PFSK-1 (cell line): ENCODE measurements at regions not wholly inside any gene's neighbourhood (a gene's known extent, or its start where the extent isn't known, plus 50 kb on each side); places are given as distances from the start of the nearest gene placed in this dataset.

ENCODE experiments used
- FOXP2 ChIP-seq: optimal IDR thresholded peaks from 2 replicates; pipeline ENCODE3; 2011; ENCODE audit warnings: borderline replicate concordance, control low read depth, inconsistent platforms; ENCODE audit not compliant: insufficient read depth; ENCODE audit errors: extremely low read length, extremely low read depth
- POLR2AphosphoS5 ChIP-seq: IDR thresholded peaks from 2 replicates; pipeline ENCODE4 v1.6.1; 2012; ENCODE audit warnings: low read depth, mild to moderate bottlenecking, control low read depth, low read length, moderate library complexity
- SIN3A ChIP-seq: IDR thresholded peaks from 2 replicates; pipeline ENCODE4 v1.6.1; 2012; ENCODE audit warnings: mild to moderate bottlenecking, low read length, moderate library complexity, borderline replicate concordance; ENCODE audit not compliant: insufficient read depth
- TAF1 ChIP-seq: IDR thresholded peaks from 2 replicates; pipeline ENCODE4 v1.6.1; 2012; ENCODE audit warnings: low read length, control low read depth, borderline replicate concordance; ENCODE audit not compliant: insufficient read depth
- TF ChIP-seq, protein P1 (sequence below), 2 experiments: IDR thresholded peaks; 2 replicates each; pipeline versions ENCODE4 v1.6.1 to v1.8.0; 2011 to 2012; ENCODE audit warnings: low read depth in 2 of 2, low read length in 2 of 2, control low read depth in 1 of 2, inconsistent platforms in 1 of 2, mild to moderate bottlenecking in 1 of 2, moderate library complexity in 1 of 2; ENCODE audit not compliant: insufficient read depth in 1 of 2

DNA sequence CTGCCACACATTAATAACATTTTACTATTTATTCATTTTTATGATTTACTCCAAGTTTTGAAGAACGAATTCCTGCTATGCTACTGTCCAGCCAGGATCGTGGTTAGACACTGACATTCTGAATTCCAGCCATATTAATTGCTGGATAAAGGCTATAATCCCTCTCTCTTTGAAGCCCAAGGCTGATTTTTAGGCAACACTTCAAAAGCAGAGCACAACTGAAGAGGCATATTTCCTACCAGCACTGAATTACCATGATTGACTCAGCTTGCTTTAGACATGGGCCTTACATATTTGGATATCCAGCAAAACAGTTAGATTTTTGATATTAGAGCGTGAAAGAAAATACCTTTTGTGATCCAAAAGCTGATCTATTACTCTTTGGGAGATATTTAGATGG is 205.0 kb downstream of the ZIC1 start:
- TF ChIP-seq SIN3A (no peak), TAF1 (no peak), POLR2AphosphoS5 (no peak), FOXP2 (no peak)
- TF ChIP-seq, protein P1, sequence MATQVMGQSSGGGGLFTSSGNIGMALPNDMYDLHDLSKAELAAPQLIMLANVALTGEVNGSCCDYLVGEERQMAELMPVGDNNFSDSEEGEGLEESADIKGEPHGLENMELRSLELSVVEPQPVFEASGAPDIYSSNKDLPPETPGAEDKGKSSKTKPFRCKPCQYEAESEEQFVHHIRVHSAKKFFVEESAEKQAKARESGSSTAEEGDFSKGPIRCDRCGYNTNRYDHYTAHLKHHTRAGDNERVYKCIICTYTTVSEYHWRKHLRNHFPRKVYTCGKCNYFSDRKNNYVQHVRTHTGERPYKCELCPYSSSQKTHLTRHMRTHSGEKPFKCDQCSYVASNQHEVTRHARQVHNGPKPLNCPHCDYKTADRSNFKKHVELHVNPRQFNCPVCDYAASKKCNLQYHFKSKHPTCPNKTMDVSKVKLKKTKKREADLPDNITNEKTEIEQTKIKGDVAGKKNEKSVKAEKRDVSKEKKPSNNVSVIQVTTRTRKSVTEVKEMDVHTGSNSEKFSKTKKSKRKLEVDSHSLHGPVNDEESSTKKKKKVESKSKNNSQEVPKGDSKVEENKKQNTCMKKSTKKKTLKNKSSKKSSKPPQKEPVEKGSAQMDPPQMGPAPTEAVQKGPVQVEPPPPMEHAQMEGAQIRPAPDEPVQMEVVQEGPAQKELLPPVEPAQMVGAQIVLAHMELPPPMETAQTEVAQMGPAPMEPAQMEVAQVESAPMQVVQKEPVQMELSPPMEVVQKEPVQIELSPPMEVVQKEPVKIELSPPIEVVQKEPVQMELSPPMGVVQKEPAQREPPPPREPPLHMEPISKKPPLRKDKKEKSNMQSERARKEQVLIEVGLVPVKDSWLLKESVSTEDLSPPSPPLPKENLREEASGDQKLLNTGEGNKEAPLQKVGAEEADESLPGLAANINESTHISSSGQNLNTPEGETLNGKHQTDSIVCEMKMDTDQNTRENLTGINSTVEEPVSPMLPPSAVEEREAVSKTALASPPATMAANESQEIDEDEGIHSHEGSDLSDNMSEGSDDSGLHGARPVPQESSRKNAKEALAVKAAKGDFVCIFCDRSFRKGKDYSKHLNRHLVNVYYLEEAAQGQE (IDR thresholded peaks at IDR 0.05; ENCODE audit: insufficient read depth in 1 of 2, low read depth in 2 of 2, low read length in 2 of 2), result no peak

DNA sequence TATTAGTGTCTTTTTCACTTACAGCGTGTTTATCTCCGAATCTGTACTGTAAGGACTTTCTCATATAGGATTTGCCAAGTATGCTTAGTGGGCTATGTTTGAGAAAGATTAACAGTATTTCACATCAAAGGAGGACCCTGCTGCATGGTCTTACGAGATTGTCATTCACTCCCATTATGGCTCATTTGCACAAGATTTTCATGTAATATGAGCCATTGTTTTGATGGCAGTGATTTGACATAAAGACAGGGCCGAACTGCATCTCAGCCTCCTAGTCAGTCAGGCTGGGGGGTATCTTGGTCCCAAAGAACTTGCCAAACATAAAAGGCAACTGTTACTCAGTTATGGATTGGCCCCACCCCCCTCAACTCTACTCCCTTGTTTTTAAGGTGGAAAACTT is 205.9 kb downstream of the ZIC1 start:
- TF ChIP-seq FOXP2 (no peak), POLR2AphosphoS5 (no peak), SIN3A (no peak), TAF1 (no peak)
- TF ChIP-seq, protein P1 (IDR thresholded peaks at IDR 0.05; ENCODE audit: insufficient read depth in 1 of 2, low read depth in 2 of 2, low read length in 2 of 2), result no peak

DNA sequence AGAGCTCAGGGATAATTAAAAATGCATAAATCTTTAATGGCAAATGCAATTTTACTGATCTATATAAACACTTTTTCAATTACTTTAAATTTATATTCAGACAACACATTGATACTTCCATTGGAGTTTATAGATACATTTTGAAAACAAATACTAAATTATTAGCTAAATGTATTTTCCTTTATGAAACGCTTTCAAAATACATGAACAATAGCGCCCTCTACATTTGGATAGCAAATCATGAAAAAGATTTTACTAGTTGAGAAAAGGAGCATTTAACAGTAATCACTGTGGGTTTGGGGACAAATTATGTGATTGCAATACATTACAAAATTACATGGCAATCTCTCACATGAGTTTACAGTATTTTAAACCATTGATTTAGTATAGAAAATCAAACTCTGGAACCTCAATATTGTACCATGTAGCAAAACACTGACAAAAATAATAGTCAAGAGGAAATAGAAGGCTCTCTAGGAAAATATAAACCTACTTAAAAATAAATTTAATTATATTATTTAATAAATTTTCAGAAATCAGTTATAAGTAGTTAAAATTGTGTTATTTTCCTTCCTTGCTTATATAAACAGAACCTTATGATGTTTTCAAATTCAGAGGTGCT is 207.9 kb downstream of the ZIC1 start:
- no peak for TF ChIP-seq FOXP2
- TF ChIP-seq, protein P1 (IDR thresholded peaks at IDR 0.05; ENCODE audit: insufficient read depth in 1 of 2, low read depth in 2 of 2, low read length in 2 of 2), result no peak
- TF ChIP-seq POLR2AphosphoS5, result no peak
- TF ChIP-seq SIN3A, result no peak
- no peak for TF ChIP-seq TAF1

DNA sequence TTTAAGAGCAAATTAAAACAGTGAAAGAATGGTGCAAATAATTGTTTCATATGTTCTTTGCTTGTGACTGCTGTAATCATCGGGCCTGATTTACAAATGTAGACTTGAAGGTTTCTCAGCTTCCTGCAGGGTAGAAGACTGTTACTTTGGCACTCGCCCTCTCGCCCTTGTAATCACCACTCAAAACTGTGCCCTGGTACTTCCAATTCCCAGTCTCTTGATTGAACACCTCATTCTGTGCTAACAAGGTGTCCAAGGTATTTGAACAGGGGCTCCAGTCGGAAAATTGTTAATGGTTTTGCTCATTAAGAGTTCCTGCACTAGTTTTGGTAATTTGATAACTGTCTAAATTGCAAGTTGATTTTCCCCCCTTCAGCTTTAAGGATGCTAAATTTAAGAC is 209.5 kb downstream of the ZIC1 start:
- TF ChIP-seq, protein P1 (IDR thresholded peaks at IDR 0.05; ENCODE audit: insufficient read depth in 1 of 2, low read depth in 2 of 2, low read length in 2 of 2), result no peak
- TF ChIP-seq SIN3A (no peak), FOXP2 (no peak), POLR2AphosphoS5 (no peak), TAF1 (no peak)
